Medulla oblongata (tissue), 1 donor: ENCODE measurements at regions not wholly inside any gene's neighbourhood (a gene's known extent, or its start where the extent isn't known, plus 50 kb on each side); places are given as distances from the start of the nearest gene placed in this dataset.

Source experiments
- DNase-seq: peaks from one replicate; pipeline ENCODE4 v3.0.0-alpha.2; 2015; ENCODE audit errors: extremely low spot score

DNA sequence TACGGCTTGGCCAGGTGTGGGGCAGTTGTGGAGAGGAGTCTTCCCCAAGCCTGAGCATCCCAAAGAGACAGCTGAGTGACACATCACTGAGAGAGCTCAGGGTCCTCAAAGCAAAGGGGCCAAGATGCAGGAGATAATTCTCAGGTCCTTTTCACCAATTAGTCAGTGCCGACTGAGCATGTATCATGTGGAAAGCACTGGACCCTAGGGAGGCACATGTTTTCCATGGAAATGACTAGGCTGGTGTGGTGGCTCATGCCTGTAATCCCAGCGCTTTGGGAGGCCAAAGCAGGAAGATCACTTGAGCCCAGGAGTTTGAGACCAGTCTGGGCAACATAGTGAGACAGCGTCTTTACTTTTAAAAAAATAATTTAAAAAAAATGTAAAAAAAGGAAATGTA lies 67.3 kb upstream of the PRPS1 start:
- DNase-seq = no peak

- DNase-seq = no peak
Measured at GRCh38 chrX:107561468-107562215, 66.7 kb upstream of the PRPS1 start.

GRCh38 chrX:107562482-107562881 lies 65.8 kb upstream of the PRPS1 start:
- DNase-seq = no peak

DNA sequence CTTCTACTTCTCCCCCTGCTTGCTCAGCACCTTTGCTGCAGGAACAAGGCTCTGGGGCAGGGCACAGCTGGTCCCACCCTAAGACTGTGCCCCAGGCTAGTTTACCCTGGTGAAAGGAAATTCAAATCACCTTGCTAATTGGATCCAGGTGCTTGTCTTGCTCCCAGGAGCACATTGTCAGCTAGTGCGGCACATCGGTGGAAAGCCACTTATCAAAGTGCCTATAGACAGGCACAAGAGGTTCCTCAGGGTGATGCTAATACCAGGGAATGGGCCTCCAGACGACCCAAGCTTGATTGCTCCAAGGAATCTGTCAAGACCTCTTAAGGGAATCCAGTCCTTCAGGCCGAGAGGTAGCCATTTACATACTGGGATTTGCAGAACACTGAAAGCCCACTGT lies 64.5 kb upstream of the PRPS1 start:
- DNase-seq = no peak

DNA sequence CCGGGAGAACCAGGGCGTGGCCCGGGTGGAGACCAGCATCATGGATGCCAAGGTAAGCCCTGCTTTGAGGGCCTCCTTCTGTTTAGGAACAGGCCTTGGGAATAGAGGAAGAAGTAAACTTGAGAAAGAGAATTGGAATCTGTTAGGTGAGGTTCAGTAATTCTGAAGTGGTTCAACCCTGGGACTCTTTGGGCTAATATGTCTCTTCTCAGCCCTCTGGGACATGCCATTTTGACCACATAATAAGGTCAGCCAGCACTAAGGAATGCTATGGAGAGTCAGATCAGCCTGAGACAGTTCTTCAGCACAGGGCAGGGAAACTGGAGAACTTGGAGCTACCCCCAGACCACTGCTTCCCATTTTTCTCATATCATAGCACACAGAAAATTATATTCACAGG lies 63.3 kb upstream of the PRPS1 start:
- DNase-seq = no peak

GRCh38 chrX:107565931-107566603 lies 62.2 kb upstream of the PRPS1 start:
- DNase-seq = peak; percentile 27

DNA sequence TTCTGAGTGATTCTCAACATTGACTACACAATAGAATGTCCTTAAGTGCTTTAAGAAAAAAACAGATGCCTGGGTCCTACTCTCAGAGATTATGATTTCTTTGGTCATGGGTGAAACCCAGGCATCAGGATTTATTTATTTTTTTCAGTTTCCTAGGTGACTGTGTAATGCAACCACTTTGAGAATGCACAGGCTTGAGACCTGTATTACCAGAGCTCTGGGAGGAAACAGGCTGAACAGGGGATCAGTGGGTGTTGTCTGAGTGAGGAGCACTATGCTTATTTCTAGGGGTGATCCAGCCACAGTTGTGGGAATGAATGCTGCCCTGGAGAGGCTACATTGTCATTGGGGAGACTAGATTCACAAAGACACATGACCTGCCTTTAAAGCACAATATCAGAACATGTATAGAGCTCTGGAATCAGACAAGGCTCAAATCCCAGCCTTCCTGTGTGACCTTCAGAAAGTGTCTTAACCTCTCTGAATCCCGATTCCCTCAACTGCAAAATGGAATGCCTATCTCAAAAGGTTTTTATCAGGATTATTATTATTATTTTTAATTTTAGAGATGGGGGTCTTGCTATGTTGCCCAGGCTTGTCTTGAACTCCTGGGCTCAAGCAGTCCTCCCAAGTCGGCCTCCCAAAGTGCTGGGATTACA lies 61.6 kb upstream of the PRPS1 start:
- no peak for DNase-seq

- DNase-seq = no peak
Measured at GRCh38 chrX:107567370-107567769, 60.9 kb upstream of the PRPS1 start.

DNA sequence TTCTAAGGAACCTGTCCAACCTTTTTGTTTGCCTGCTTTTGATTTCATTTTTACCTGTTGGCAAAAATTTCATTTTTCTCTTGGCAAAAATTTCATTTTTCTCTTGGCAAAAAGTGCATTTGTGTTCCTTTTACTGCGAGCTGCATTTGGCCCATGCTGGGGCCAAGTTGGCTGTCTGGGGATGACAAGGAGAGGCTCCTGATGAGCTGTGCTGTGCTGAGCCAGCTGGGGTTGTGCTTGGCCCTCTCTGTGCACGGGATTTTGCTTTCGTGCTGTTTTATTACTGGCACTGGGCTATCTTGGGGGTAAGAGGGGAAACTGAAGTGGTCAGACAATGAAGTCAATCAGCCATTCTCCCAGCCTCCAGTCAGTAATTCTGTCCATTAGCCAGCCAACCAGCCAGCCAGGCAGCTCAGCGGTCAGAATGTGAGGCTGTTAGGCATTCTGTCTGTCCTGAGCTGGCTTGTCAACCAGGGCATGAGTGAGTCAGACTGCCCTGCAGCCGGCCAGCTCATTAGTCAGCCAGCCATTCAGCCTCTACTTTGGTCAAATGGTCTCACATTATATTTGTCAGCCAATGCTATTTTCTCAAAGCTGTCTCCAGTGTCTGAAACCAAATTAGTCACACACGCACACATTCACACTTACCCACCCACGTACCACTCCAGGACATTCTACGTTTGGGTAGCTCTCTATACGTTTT lies 56.9 kb upstream of the PRPS1 start:
- peak; percentile 26 for DNase-seq

- DNase-seq = no peak
Measured at GRCh38 chrX:107573016-107573415, 55.3 kb upstream of the PRPS1 start.

- no peak for DNase-seq
Measured at GRCh38 chrX:107574054-107574683, 54.1 kb upstream of the PRPS1 start.

GRCh38 chrX:107574711-107575110 lies 53.6 kb upstream of the PRPS1 start:
- DNase-seq = no peak

DNA sequence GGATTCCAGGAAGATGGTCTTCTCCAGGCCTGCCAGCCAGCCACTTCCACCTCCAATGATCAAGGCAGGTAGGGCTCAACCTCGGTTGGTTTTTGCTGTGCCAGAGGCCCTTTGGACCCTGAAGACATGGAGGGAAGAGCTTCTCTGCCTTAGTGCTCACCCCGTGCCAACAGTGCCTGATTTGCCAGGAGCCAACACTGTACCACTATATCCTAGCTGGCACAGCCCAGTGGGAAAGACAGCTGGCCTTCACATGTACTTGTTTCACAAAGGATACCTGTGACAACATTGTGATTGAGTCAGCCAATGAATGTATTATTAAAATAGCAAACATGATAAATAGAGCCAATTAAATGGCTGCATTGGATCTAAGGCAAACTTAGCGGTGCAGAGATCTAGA lies 51.9 kb upstream of the PRPS1 start:
- no peak for DNase-seq

- DNase-seq = no peak
Measured at GRCh38 chrX:107576841-107577240, 51.5 kb upstream of the PRPS1 start.

GRCh38 chrX:107577933-107578332 lies 50.4 kb upstream of the PRPS1 start:
- DNase-seq = no peak
